HL-60 (cell line): ENCODE measurements at regions not wholly inside any gene's neighbourhood (a gene's known extent, or its start where the extent isn't known, plus 50 kb on each side); places are given as distances from the start of the nearest gene placed in this dataset.
"Not testable (repeated sequence)": the region's sequence is repeated elsewhere in the genome, so short reads cannot be mapped to it uniquely, and the experiment has no call there.

Source experiments
- DNase-seq, 2 experiments: peaks; one replicate each; pipeline ENCODE4 v3.0.0-alpha.2; 2010 to 2020; ENCODE audit warnings: low read depth in 1 of 2, low spot score in 1 of 2
- H3K27ac ChIP-seq: fragments of 250-450 bp; sonication (Bioruptor Pico); replicated peaks from 2 replicates; pipeline ENCODE4 v1.5.1; 2020; ENCODE audit warnings: mild to moderate bottlenecking, moderate library complexity
- H3K27me3 ChIP-seq: fragments of 250-450 bp; sonication (Bioruptor Pico); 2 replicates; pipeline ENCODE4 v1.5.1; 2021; ENCODE audit warnings: mild to moderate bottlenecking, moderate library complexity; ENCODE audit not compliant: insufficient read depth, poor library complexity, severe bottlenecking
- H3K4me3 ChIP-seq: replicated peaks from 2 replicates; pipeline ENCODE4 v1.5.1; 2011; ENCODE audit warnings: mild to moderate bottlenecking, control low read depth, low read length; ENCODE audit not compliant: insufficient read depth
- GABPA ChIP-seq: IDR thresholded peaks from 2 replicates; pipeline ENCODE4 v1.6.1; 2012; ENCODE audit warnings: low read depth
- POLR2AphosphoS5 ChIP-seq: IDR thresholded peaks from 2 replicates; pipeline ENCODE4 v1.6.1; 2012; ENCODE audit warnings: low read depth
- SPI1 ChIP-seq: IDR thresholded peaks from 2 replicates; pipeline ENCODE4 v1.6.1; 2012; ENCODE audit warnings: low read depth, mild to moderate bottlenecking, borderline replicate concordance
- TF ChIP-seq, protein P1 (sequence below): IDR thresholded peaks from one replicate; pipeline ENCODE4 v1.5.1; 2011; ENCODE audit warnings: low read length, control low read depth, inconsistent platforms; ENCODE audit not compliant: insufficient read depth
- TF ChIP-seq, protein P2 (sequence below): IDR thresholded peaks from 2 replicates; pipeline ENCODE4 v1.6.1; 2012; ENCODE audit warnings: low read depth; ENCODE audit not compliant: insufficient replicate concordance

DNA sequence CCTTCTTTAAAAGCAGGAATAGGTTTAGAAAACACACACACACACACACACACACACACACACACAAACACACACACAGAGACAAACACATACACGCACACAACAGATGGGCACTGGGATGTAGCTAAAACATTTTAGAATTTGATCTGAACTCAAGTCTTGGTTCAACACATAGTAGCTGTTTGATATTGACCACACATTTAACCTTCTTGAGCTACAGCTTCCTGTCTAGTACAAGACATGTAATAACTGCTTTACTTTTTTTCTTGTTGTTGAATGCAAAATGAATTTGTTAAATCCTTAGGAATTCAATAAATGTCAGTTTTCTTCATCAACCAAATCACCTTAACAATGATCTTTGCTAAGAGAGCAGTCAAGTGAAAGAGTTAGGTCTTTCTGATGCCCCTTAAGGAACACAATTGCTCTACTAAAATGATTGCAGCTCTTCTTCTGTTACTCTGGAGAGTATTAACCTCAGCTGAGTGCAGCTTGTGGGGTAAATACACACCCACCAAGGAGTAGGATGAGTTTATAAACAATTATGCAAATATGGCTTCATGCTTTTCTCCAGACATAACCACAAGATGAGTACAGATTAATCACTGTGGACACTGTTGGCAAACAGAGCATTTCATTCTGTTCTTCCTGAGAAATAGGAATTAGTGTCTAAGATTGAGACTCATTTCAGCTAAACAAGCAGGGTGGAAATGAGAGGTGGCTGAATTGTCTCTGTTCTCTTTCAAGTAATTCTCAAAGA lies 302.9 kb upstream of the PAPPA start:
- H3K4me3 ChIP-seq = no peak overlapping the region
- H3K27me3 ChIP-seq = no peaks in the 10 kb centered on the region
- no peak overlapping the region for H3K27ac ChIP-seq
- TF ChIP-seq SPI1 (no peak), GABPA (no peak), POLR2AphosphoS5 (no peak)
- TF ChIP-seq, protein P1, sequence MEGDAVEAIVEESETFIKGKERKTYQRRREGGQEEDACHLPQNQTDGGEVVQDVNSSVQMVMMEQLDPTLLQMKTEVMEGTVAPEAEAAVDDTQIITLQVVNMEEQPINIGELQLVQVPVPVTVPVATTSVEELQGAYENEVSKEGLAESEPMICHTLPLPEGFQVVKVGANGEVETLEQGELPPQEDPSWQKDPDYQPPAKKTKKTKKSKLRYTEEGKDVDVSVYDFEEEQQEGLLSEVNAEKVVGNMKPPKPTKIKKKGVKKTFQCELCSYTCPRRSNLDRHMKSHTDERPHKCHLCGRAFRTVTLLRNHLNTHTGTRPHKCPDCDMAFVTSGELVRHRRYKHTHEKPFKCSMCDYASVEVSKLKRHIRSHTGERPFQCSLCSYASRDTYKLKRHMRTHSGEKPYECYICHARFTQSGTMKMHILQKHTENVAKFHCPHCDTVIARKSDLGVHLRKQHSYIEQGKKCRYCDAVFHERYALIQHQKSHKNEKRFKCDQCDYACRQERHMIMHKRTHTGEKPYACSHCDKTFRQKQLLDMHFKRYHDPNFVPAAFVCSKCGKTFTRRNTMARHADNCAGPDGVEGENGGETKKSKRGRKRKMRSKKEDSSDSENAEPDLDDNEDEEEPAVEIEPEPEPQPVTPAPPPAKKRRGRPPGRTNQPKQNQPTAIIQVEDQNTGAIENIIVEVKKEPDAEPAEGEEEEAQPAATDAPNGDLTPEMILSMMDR = no peak
- DNase-seq = no peak

- no peak overlapping the region for H3K4me3 ChIP-seq
- no peak overlapping the region for H3K27ac ChIP-seq
- no peak for DNase-seq
- H3K27me3 ChIP-seq = no peaks in the 10 kb centered on the region
- no peak for TF ChIP-seq GABPA
- TF ChIP-seq POLR2AphosphoS5 = no peak
- TF ChIP-seq, protein P2, sequence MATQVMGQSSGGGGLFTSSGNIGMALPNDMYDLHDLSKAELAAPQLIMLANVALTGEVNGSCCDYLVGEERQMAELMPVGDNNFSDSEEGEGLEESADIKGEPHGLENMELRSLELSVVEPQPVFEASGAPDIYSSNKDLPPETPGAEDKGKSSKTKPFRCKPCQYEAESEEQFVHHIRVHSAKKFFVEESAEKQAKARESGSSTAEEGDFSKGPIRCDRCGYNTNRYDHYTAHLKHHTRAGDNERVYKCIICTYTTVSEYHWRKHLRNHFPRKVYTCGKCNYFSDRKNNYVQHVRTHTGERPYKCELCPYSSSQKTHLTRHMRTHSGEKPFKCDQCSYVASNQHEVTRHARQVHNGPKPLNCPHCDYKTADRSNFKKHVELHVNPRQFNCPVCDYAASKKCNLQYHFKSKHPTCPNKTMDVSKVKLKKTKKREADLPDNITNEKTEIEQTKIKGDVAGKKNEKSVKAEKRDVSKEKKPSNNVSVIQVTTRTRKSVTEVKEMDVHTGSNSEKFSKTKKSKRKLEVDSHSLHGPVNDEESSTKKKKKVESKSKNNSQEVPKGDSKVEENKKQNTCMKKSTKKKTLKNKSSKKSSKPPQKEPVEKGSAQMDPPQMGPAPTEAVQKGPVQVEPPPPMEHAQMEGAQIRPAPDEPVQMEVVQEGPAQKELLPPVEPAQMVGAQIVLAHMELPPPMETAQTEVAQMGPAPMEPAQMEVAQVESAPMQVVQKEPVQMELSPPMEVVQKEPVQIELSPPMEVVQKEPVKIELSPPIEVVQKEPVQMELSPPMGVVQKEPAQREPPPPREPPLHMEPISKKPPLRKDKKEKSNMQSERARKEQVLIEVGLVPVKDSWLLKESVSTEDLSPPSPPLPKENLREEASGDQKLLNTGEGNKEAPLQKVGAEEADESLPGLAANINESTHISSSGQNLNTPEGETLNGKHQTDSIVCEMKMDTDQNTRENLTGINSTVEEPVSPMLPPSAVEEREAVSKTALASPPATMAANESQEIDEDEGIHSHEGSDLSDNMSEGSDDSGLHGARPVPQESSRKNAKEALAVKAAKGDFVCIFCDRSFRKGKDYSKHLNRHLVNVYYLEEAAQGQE = no peak
- TF ChIP-seq, protein P1 = no peak
- no peak for TF ChIP-seq SPI1
Measured at GRCh38 chr9:115855458-115856133, 298.0 kb upstream of the PAPPA start.

GRCh38 chr9:115858421-115858820 lies 295.2 kb upstream of the PAPPA start:
- DNase-seq, H3K27me3 ChIP-seq, H3K4me3 ChIP-seq, H3K27ac ChIP-seq: not testable (repeated sequence)

DNA sequence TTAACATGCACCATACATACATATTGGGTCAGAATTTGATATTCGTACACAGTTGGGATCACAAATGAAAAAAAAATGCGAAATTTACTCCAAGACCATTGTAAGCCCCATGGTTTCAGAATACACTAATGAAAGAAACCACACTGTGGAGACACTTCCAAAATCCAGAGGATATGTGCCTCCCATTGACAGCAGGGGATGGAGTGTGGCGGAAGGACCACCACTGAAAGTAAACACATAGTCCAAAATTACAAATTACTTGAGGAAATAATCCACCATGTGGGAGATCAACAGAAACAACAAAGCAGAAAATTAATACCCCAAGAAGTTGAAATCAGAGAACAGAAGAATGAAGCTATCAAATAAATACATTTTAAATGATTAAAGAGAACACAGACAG lies 291.6 kb upstream of the PAPPA start:
- Histone ChIP-seq H3K4me3 (no peak overlapping the region), H3K27me3 (no peaks in the 10 kb centered on the region), H3K27ac (no peak overlapping the region)
- DNase-seq = no peak
- TF ChIP-seq, protein P1 = no peak
- no peak for TF ChIP-seq SPI1
- TF ChIP-seq, protein P2 = no peak
- no peak for TF ChIP-seq GABPA
- no peak for TF ChIP-seq POLR2AphosphoS5
